LNCAP (cell line): ENCODE measurements at regions not wholly inside any gene's neighbourhood (a gene's known extent, or its start where the extent isn't known, plus 50 kb on each side); places are given as distances from the start of the nearest gene placed in this dataset.
A peak's percentile ranks its signal among the peaks of the same experiment; 100 is the strongest.

ENCODE experiments used
- CTCF ChIP-seq: fragments of 450-650 bp; IDR thresholded peaks from 2 replicates; pipeline ENCODE4 v1.5.1; 2017; ENCODE audit warnings: mild to moderate bottlenecking

- no peak for TF ChIP-seq CTCF
These were observed 669.7 kb downstream of the NR2F1-AS1 start for GRCh38 chr5:92911293-92911692.

- peak; percentile 72 for TF ChIP-seq CTCF
These were observed 671.4 kb downstream of the NR2F1-AS1 start for GRCh38 chr5:92909602-92909962.

GRCh38 chr5:92908952-92909601 is 671.9 kb downstream of the NR2F1-AS1 start:
- TF ChIP-seq CTCF = no peak

GRCh38 chr5:92907938-92908606 is 672.9 kb downstream of the NR2F1-AS1 start:
- no peak for TF ChIP-seq CTCF

GRCh38 chr5:92906798-92907376 is 674.1 kb downstream of the NR2F1-AS1 start:
- TF ChIP-seq CTCF = no peak

- TF ChIP-seq CTCF = no peak
These were observed 677.0 kb downstream of the NR2F1-AS1 start for GRCh38 chr5:92904021-92904420.

- no peak for TF ChIP-seq CTCF
These were observed 681.4 kb downstream of the NR2F1-AS1 start for GRCh38 chr5:92899611-92900010.
